ENCODE measurements at regions not wholly inside any gene's neighbourhood (a gene's known extent, or its start where the extent isn't known, plus 50 kb on each side); places are given as distances from the start of the nearest gene placed in this dataset.

DNA sequence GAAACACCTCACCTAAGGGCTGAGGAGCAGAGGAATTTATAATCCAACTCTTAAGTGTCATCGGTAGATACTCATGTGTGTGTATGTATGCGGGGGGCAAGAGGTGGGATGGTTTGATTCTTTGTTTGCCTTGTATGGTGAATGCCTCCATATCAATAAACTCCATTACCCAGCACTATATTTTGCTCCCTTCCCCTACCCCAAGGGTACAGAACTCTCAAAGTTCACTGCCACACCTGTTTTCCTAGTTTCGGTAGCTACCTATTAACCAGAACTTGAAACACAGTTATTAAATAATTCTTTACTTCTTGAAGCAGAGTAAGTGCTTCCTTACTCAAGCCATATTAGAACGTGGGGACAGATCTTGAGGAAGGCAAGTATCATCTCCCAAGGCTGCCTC is 400.8 kb upstream of the SUCLG2 start:
- no peak overlapping the region for H4K8ac ChIP-seq (ENCODE audit: extremely low read depth, insufficient read depth, low read length)
- H3K9ac ChIP-seq (replicated peaks in 1 of 4; ENCODE audit: extremely low read depth in 1 of 4, low read depth in 3 of 4, low read length in 3 of 4): no peak overlapping the region
- no peaks in the 10 kb centered on the region for H3K79me1 ChIP-seq (ENCODE audit: low read depth, low read length)
- no peak overlapping the region for H3K56ac ChIP-seq (replicated peaks; ENCODE audit: insufficient read length, low read depth, low read length)
- H3K4me3 ChIP-seq (ENCODE audit: extremely low read depth in 1 of 4, insufficient read depth in 2 of 4, low read depth in 3 of 4, low read length in 4 of 4): no peak overlapping the region
- no peak overlapping the region for H2AK5ac ChIP-seq (ENCODE audit: low read depth, low read length)
- no peak overlapping the region for H2BK120ac ChIP-seq (replicated peaks; ENCODE audit: low read depth, low read length)
- CTCF ChIA-PET (ENCODE audit: partially characterized antibody): interaction anchor here (0.9 kb wide), 1 partner anchor 72 kb away, joined by 3 read pairs; no protein-coding TSS in a partner anchor
- POLR2A ChIA-PET (ENCODE audit: partially characterized antibody): no interaction called here
- no peaks in the 10 kb centered on the region for H4K20me1 ChIP-seq (replicated peaks in 1 of 2; ENCODE audit: control insufficient read depth in 1 of 2, insufficient read depth in 2 of 2, low read length in 2 of 2)
- FAIRE-seq (no peak), DNase-seq (ENCODE audit: low read depth in 1 of 2, low spot score in 2 of 2) (no peak)
- H3K18ac ChIP-seq (ENCODE audit: extremely low read depth, low read length): no peak overlapping the region
- no peaks in the 10 kb centered on the region for H3K4me1 ChIP-seq (replicated peaks in 1 of 4; ENCODE audit: control insufficient read depth in 3 of 4, insufficient read depth in 4 of 4, low read length in 3 of 4)
- no peaks in the 10 kb centered on the region for H3K9me3 ChIP-seq (ENCODE audit: insufficient read depth in 2 of 2, low read depth in 1 of 2, low read length in 1 of 2)
- H3K14ac ChIP-seq (ENCODE audit: insufficient read length): no peak overlapping the region
- H3K79me2 ChIP-seq (ENCODE audit: control insufficient read depth in 1 of 2, insufficient read depth in 2 of 2, low read length in 2 of 2): no peaks in the 10 kb centered on the region
- no peak overlapping the region for H2BK20ac ChIP-seq (ENCODE audit: low read length)
- no peak overlapping the region for H2BK12ac ChIP-seq (ENCODE audit: low read depth, low read length)
- H3K36me3 ChIP-seq (ENCODE audit: control insufficient read depth in 2 of 4, insufficient read depth in 4 of 4, low read length in 3 of 4): no peaks in the 10 kb centered on the region
- H3K4ac ChIP-seq (replicated peaks; ENCODE audit: insufficient read length, low read depth, low read length): no peak overlapping the region
- no peak overlapping the region for H3K4me2 ChIP-seq (ENCODE audit: insufficient read depth in 1 of 2, low read depth in 2 of 2, low read length in 2 of 2)
- H2BK5ac ChIP-seq (ENCODE audit: low read depth, low read length): no peak overlapping the region
- no peaks in the 10 kb centered on the region for H3K27me3 ChIP-seq (replicated peaks in 1 of 4; ENCODE audit: control insufficient read depth in 3 of 4, extremely low read depth in 1 of 4, insufficient read depth in 3 of 4, low read length in 3 of 4)
- no peak overlapping the region for H4K5ac ChIP-seq (ENCODE audit: insufficient read length, low read depth, low read length)
- H3K23me2 ChIP-seq (ENCODE audit: low read depth, low read length): peaks cover 1% of the 10 kb centered on the region; the same call in 1 of the 2 replicates
- 84% methylated on average over 4 of the region's 4 CpGs; no CpG with 5 or more reads in 1 of the 2 experiments for WGBS, 2 experiments (ENCODE audit: extremely low coverage in 1 of 2, insufficient coverage in 1 of 2, insufficient read length in 1 of 2, insufficient replicate concordance in 2 of 2, low coverage in 1 of 2, low lambda C conversion rate in 2 of 2, missing lambda C conversion rate in 1 of 2)
- H2AFZ ChIP-seq (ENCODE audit: low read length): no peak overlapping the region
- no peak overlapping the region for H3K23ac ChIP-seq (ENCODE audit: insufficient read length)
- no peak overlapping the region for H3K27ac ChIP-seq (ENCODE audit: low read depth, low read length)
- no peak overlapping the region for H4K91ac ChIP-seq (replicated peaks; ENCODE audit: insufficient read length, low read length)
- no peak overlapping the region for H2BK15ac ChIP-seq (ENCODE audit: low read length)
- TF ChIP-seq NANOG (IDR thresholded peaks at IDR 0.05; ENCODE audit: insufficient read depth, low read depth, low read length, poor library complexity, severe bottlenecking) (no peak), GTF2F1 (IDR thresholded peaks at IDR 0.05; ENCODE audit: borderline replicate concordance, low read depth, low read length) (no peak), SP2 (IDR thresholded peaks at IDR 0.05; ENCODE audit: low read length) (no peak), KDM1A (IDR thresholded peaks at IDR 0.05; ENCODE audit: borderline replicate concordance, low read length) (no peak), JUND (IDR thresholded peaks at IDR 0.05; ENCODE audit: low read length) (no peak), EGR1 (IDR thresholded peaks at IDR 0.05; ENCODE audit: borderline replicate concordance, low read depth, low read length) (no peak), BCL11A (IDR thresholded peaks at IDR 0.05; ENCODE audit: low read depth in 2 of 2, low read length in 2 of 2) (no peak), POLR2AphosphoS5 (IDR thresholded peaks at IDR 0.05; ENCODE audit: low read depth, low read length) (no peak), BACH1 (IDR thresholded peaks at IDR 0.05; ENCODE audit: low read length) (no peak), ASH2L (IDR thresholded peaks at IDR 0.05; ENCODE audit: low read length) (no peak), TAF1 (IDR thresholded peaks at IDR 0.05; ENCODE audit: low read depth, low read length) (no peak), KDM5A (IDR thresholded peaks at IDR 0.05; ENCODE audit: low read length) (no peak), EP300 (IDR thresholded peaks at IDR 0.05; ENCODE audit: borderline replicate concordance in 1 of 2, low read depth in 2 of 2, low read length in 2 of 2) (no peak), E2F6 (IDR thresholded peaks at IDR 0.05) (no peak), RAD21 (IDR thresholded peaks at IDR 0.05 in 1 of 2, conservative IDR thresholded peaks at IDR 0.05 in 1 of 2; ENCODE audit: low read depth in 2 of 2, low read length in 2 of 2) (no peak)
